HEK293 (cell line): ENCODE measurements at regions not wholly inside any gene's neighbourhood (a gene's known extent, or its start where the extent isn't known, plus 50 kb on each side); places are given as distances from the start of the nearest gene placed in this dataset.

Experiments
- CTCF ChIP-seq: fragments of 450-650 bp; formaldehyde crosslinking; IDR thresholded peaks from 2 replicates; pipeline ENCODE4 v1.5.1; 2016; ENCODE audit warnings: missing biosample characterization, missing genetic modification characterization
- PBX3 ChIP-seq: sonication (generic); formaldehyde crosslinking; IDR thresholded peaks from 2 replicates; pipeline ENCODE4 v1.8.1; 2022; ENCODE audit warnings: mild to moderate bottlenecking, moderate library complexity, missing genetic modification reagents
- REST ChIP-seq: fragments of 450-650 bp; formaldehyde crosslinking; IDR thresholded peaks from 2 replicates; pipeline ENCODE4 v1.5.1; 2016; ENCODE audit warnings: missing biosample characterization, missing genetic modification characterization
- SCRT1 ChIP-seq: fragments of 450-650 bp; formaldehyde crosslinking; IDR thresholded peaks from 2 replicates; pipeline ENCODE4 v1.5.1; 2016; ENCODE audit warnings: missing biosample characterization, missing genetic modification characterization, borderline replicate concordance
- YY1 ChIP-seq: fragments of 450-650 bp; formaldehyde crosslinking; IDR thresholded peaks from 2 replicates; pipeline ENCODE4 v1.5.1; 2018; ENCODE audit warnings: missing biosample characterization, missing genetic modification characterization
- ZBTB6 ChIP-seq: fragments of 450-650 bp; formaldehyde crosslinking; IDR thresholded peaks from 2 replicates; pipeline ENCODE4 v1.5.1; 2017; ENCODE audit warnings: missing biosample characterization, missing genetic modification characterization
- ZNF610 ChIP-seq: fragments of 450-650 bp; formaldehyde crosslinking; IDR thresholded peaks from 2 replicates; pipeline ENCODE4 v1.5.1; 2016; ENCODE audit warnings: missing biosample characterization, missing genetic modification characterization, borderline replicate concordance

- TF ChIP-seq SCRT1 (tag by site-specific recombination) (no peak), CTCF (no peak), ZBTB6 (tag by site-specific recombination) (no peak), PBX3 (CRISPR knock-in tag) (no peak), ZNF610 (tag by site-specific recombination) (no peak), YY1 (no peak), REST (no peak)
Measured at GRCh38 chr12:46938071-46938678, 112.4 kb upstream of the SLC38A4 start.
